ENCODE measurements at regions not wholly inside any gene's neighbourhood (a gene's known extent, or its start where the extent isn't known, plus 50 kb on each side); places are given as distances from the start of the nearest gene placed in this dataset.

DNA sequence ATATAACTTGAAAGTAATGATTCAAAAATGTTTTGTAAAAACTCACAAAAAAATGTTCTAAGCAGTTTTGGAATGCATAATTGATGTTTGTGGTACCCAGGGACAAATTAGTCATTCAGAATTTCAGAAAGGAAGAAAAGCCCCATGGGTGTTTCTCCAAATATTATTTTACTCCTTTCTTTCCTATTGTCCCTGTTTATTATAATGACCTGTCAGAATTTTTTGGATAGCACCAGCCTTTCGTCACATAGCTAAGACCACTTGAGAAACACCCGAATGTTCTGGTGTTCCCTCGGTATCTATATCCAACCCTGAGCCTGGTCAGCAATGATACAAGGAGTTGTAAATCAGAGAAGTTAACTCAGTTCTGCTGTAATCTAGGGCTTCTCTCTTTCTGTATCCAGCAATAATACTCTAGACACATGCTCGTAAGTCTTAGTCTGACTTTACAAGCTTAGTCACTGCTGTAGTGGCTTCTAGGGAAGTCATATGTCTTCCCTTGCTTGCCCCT, 64.8 kb upstream of the MEOX2 start:
- TF ChIP-seq, protein P1, sequence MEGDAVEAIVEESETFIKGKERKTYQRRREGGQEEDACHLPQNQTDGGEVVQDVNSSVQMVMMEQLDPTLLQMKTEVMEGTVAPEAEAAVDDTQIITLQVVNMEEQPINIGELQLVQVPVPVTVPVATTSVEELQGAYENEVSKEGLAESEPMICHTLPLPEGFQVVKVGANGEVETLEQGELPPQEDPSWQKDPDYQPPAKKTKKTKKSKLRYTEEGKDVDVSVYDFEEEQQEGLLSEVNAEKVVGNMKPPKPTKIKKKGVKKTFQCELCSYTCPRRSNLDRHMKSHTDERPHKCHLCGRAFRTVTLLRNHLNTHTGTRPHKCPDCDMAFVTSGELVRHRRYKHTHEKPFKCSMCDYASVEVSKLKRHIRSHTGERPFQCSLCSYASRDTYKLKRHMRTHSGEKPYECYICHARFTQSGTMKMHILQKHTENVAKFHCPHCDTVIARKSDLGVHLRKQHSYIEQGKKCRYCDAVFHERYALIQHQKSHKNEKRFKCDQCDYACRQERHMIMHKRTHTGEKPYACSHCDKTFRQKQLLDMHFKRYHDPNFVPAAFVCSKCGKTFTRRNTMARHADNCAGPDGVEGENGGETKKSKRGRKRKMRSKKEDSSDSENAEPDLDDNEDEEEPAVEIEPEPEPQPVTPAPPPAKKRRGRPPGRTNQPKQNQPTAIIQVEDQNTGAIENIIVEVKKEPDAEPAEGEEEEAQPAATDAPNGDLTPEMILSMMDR (IDR thresholded peaks at IDR 0.05; ENCODE audit: low read depth, low read length), result no peak
- no peak for DNase-seq (ENCODE audit: extremely low read depth, low read depth)

DNA sequence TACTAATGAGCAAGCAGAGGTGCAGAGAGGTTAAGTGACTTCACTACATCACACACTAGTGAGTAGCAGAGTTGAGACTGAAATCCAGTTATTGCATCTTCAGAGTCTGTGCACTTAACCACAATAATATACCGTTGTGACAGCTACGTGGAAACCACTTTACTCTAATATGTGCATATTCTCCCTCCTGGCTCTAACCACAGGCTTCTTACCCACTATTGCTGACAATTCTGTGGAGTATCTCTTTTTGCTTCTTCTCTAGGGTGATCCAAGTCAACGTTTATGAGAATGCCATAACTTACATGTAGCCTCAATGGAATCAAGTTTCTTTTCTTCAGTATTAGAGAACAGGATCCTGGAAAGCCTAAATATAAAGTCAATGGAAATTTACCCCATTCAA, 64.2 kb upstream of the MEOX2 start:
- TF ChIP-seq, protein P1 (IDR thresholded peaks at IDR 0.05; ENCODE audit: low read depth, low read length), result no peak
- DNase-seq (ENCODE audit: extremely low read depth, low read depth), result no peak

DNA sequence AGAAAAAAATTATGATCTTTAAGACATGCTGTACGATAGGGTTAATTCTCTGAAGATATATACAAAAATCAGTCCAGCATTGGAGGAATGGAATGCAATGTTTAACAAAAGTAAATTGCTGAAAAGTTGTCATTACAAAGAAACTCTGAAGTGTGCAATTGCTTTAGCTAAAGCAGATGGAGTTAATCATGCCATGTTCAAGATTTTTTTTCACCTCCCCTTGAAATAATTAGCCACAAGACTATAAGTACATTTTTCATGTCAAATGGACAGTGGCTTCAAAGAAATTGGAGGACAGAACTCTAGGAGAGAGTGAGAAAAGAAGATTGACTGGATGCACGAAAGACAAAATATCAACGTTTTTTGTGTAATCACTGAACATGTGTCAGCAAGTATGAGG, 63.1 kb upstream of the MEOX2 start:
- TF ChIP-seq, protein P1 (IDR thresholded peaks at IDR 0.05; ENCODE audit: low read depth, low read length), result no peak
- DNase-seq (ENCODE audit: extremely low read depth, low read depth), result no peak

DNA sequence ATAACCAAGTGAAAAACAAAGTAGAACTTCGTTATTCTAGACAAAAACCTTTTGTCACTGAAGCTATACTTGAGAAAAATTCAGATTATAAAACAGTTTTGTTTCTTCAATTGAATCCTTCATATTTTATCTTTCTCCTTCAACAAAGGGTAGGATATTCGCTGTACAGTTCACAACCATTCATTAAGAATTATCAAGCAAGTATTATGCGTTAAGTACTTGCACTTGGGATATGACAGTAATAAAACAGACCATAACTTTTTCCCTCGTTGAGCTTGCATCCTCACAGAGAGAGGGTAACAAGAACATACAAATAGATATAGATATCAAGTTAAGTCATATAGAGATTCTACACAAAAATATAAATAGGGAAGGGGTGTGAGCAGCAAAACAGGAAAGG, 61.2 kb upstream of the MEOX2 start:
- TF ChIP-seq, protein P1 (IDR thresholded peaks at IDR 0.05; ENCODE audit: low read depth, low read length), result no peak
- no peak for DNase-seq (ENCODE audit: extremely low read depth, low read depth)

DNA sequence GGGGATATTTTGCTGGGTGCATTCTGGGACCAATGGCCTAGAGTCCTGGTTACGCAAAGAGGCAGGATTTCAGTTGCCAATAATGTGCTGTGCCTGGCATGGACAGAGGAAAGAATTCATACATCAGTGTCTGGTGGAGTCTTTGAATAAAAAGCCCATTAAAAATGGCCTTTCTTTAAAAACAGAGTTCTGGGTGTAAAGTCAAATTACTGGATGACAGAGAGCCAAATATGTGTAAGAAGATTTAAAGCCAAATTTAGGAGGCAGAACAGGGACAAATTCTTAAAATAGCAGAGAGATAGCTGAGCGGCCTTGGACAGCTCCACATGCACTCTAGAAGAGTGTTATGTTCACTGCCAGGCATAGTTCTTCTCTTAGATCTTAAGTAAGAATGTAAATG, 60.8 kb upstream of the MEOX2 start:
- TF ChIP-seq, protein P1 (IDR thresholded peaks at IDR 0.05; ENCODE audit: low read depth, low read length), result no peak
- DNase-seq (ENCODE audit: extremely low read depth, low read depth), result no peak

DNA sequence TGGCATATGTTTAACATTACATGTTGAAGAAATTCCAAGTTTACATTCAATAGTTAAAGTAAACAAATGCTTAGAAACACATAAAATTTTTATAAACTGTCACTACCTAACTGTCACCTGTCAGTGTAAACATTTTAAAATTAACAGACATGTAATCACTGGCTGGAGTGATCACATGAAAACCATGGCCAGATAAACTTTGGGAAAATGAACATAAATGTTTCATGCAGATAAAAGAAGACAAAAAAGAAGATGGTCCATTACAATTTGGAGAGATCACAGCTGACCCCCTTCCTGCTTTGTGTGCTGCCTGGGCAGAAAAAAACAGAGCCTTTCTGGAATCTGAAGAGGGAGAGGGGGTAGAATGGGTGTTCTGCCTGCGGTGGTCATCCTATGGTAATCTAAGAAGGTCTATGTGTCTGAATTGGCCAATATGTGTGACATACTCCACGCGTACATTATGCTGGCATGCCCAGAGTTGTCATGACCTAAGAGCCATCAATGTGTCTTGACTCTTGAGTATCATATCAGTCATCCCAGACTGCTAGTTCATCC, 57.5 kb upstream of the MEOX2 start:
- no peak for DNase-seq (ENCODE audit: extremely low read depth, low read depth)
- TF ChIP-seq, protein P1 (IDR thresholded peaks at IDR 0.05; ENCODE audit: low read depth, low read length), result no peak

DNA sequence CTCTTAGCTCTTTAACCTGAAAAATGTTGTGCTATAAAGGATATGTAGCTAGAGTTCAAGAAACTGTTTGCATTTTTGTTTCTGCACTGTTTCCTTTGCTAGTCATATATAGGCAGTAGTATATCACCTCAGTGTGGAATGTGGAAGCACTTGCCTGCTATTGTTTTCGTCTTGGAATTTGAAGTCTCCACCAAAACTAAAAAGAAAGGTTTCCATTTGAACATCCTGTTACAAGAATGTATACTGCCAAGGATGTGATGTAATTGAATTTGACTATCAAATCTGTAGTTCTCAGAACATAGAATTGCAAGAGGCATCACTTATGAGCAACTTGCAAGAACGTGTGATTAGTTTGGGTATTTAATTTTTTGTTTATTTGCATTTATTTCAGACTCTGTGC, 51.1 kb upstream of the MEOX2 start:
- no peak for DNase-seq (ENCODE audit: extremely low read depth, low read depth)
- TF ChIP-seq, protein P1 (IDR thresholded peaks at IDR 0.05; ENCODE audit: low read depth, low read length), result no peak
